OCI-LY7 (cell line): ENCODE measurements at regions not wholly inside any gene's neighbourhood (a gene's known extent, or its start where the extent isn't known, plus 50 kb on each side); places are given as distances from the start of the nearest gene placed in this dataset.

ENCODE experiments used
- BruUV-seq: library from RNA; stranded (reverse); fragments of 400-500 nt; replicated peaks from 2 replicates; lab custom pipeline; 2021; lab: Mats Ljungman, UMichigan
- CTCF ChIA-PET: fragments of 300-600 bp; sonication (Branson Sonifier 250); formaldehyde crosslinking; loops from one replicate; lab custom pipeline; 2022; ENCODE audit warnings: antibody characterized with exemption; ENCODE audit not compliant: unreplicated experiment; lab: Charles Lee
- POLR2A ChIA-PET: fragments of 300-600 bp; sonication (Branson Sonifier 250); formaldehyde crosslinking; loops from one replicate; lab custom pipeline; 2022; ENCODE audit warnings: antibody characterized with exemption; lab: Charles Lee
- DNase-seq: peaks from one replicate; pipeline ENCODE4 v3.0.0-alpha.2; 2015; ENCODE audit warnings: low spot score
- H2AFZ ChIP-seq: fragments of 200-600 bp; sonication (generic), shearing (Covaris generic); 2 replicates; pipeline ENCODE4 v1.6.1; 2014; ENCODE audit warnings: mild to moderate bottlenecking, antibody characterized with exemption, low read length, moderate library complexity
- H3K27ac ChIP-seq: fragments of 200-600 bp; sonication (generic); 2 replicates; pipeline ENCODE4 v1.5.1; 2014; ENCODE audit warnings: mixed run types, low read depth, mild to moderate bottlenecking, moderate library complexity, low read length, inconsistent platforms; ENCODE audit not compliant: poor library complexity, severe bottlenecking
- H3K36me3 ChIP-seq: fragments of 200-600 bp; sonication (generic); 2 replicates; pipeline ENCODE4 v1.6.1; 2014; ENCODE audit warnings: mild to moderate bottlenecking, antibody characterized with exemption, low read length, moderate library complexity, mixed read lengths; ENCODE audit not compliant: insufficient read depth
- H3K4me1 ChIP-seq: fragments of 200-600 bp; sonication (generic); 2 replicates; pipeline ENCODE4 v1.5.1; 2014; ENCODE audit warnings: mild to moderate bottlenecking, low read length; ENCODE audit not compliant: insufficient read depth, poor library complexity, severe bottlenecking
- H3K4me2 ChIP-seq: fragments of 200-600 bp; sonication (generic); 2 replicates; pipeline ENCODE4 v1.6.1; 2014; ENCODE audit warnings: mild to moderate bottlenecking, low read length
- H3K4me3 ChIP-seq: fragments of 200-600 bp; sonication (generic); 2 replicates; pipeline ENCODE4 v1.5.1; 2014; ENCODE audit warnings: mild to moderate bottlenecking, low read depth, low read length; ENCODE audit not compliant: poor library complexity, severe bottlenecking
- H3K79me2 ChIP-seq: fragments of 200-600 bp; sonication (generic); 2 replicates; pipeline ENCODE4 v1.6.1; 2016; ENCODE audit warnings: low read depth, mild to moderate bottlenecking, low read length, moderate library complexity, mixed read lengths; ENCODE audit not compliant: insufficient read depth
- H3K9me2 ChIP-seq: fragments of 200-600 bp; sonication (generic); 2 replicates; pipeline ENCODE4 v1.6.1; 2016; ENCODE audit warnings: mild to moderate bottlenecking, low read length, mixed read lengths; ENCODE audit not compliant: insufficient read depth
- H3K9me3 ChIP-seq: fragments of 200-600 bp; sonication (generic); 2 replicates; pipeline ENCODE4 v1.6.1; 2014; ENCODE audit warnings: mild to moderate bottlenecking, mixed run types, low read length, mixed read lengths
- H4K20me1 ChIP-seq: fragments of 200-600 bp; sonication (generic); 2 replicates; pipeline ENCODE4 v1.6.1; 2014; ENCODE audit warnings: mild to moderate bottlenecking, antibody characterized with exemption, low read length, moderate library complexity, mixed read lengths; ENCODE audit not compliant: insufficient read depth
- EZH2phosphoT487 ChIP-seq: fragments of 200-600 bp; sonication (generic); IDR thresholded peaks from 2 replicates; pipeline ENCODE4 v1.6.1; 2018; ENCODE audit warnings: low read depth, borderline replicate concordance, mild to moderate bottlenecking, mixed run types, antibody characterized with exemption, low read length, moderate library complexity, mixed read lengths
- intact Hi-C: fragments of 100-400 bp; cut with micrococcal nuclease; formaldehyde crosslinking; loops from one replicate; pipeline ENCODE4 v1.10.0; 2022; ENCODE audit not compliant: unreplicated experiment
- TF ChIP-seq, protein P1 (sequence below): fragments of 200-600 bp; sonication (generic); conservative IDR thresholded peaks from 2 replicates; pipeline ENCODE4 v1.5.1; 2014; ENCODE audit warnings: mild to moderate bottlenecking, antibody characterized with exemption, low read length, moderate library complexity, mixed read lengths

DNA sequence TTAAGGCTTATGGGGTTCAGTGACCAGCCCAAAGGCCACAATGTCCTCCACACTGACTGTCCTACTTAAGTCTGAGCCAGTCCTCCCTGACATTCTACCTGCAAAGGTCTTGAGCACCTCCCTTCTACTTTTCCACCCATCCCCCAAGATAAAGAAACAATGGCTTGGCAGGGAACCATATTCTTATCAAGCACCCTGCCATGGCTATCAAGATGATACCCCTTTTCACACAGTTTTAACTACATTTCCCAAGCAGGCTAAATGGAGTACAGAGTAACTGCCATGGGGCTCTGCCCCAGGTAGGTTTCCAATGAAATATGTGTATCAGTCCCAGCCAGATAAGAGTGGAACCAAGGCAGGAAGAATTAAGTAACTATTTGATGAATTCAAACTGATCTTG, 85.9 kb upstream of the MOCS1 start:
- H3K79me2 ChIP-seq, result no peaks in the 10 kb centered on the region
- H4K20me1 ChIP-seq, result no peaks in the 10 kb centered on the region
- no TSS peak for BruUV-seq
- no peak overlapping the region for H3K27ac ChIP-seq
- POLR2A ChIA-PET, result no interaction called here
- H3K9me2 ChIP-seq, result no peaks in the 10 kb centered on the region
- DNase-seq, result no peak
- H3K36me3 ChIP-seq, result no peaks in the 10 kb centered on the region
- intact Hi-C loops, result no loop called here
- no peak overlapping the region for H3K4me2 ChIP-seq
- no peaks in the 10 kb centered on the region for H3K9me3 ChIP-seq
- no peak for TF ChIP-seq EZH2phosphoT487
- TF ChIP-seq, protein P1, sequence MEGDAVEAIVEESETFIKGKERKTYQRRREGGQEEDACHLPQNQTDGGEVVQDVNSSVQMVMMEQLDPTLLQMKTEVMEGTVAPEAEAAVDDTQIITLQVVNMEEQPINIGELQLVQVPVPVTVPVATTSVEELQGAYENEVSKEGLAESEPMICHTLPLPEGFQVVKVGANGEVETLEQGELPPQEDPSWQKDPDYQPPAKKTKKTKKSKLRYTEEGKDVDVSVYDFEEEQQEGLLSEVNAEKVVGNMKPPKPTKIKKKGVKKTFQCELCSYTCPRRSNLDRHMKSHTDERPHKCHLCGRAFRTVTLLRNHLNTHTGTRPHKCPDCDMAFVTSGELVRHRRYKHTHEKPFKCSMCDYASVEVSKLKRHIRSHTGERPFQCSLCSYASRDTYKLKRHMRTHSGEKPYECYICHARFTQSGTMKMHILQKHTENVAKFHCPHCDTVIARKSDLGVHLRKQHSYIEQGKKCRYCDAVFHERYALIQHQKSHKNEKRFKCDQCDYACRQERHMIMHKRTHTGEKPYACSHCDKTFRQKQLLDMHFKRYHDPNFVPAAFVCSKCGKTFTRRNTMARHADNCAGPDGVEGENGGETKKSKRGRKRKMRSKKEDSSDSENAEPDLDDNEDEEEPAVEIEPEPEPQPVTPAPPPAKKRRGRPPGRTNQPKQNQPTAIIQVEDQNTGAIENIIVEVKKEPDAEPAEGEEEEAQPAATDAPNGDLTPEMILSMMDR, result no peak
- no peak overlapping the region for H2AFZ ChIP-seq
- H3K4me1 ChIP-seq, result no peaks in the 10 kb centered on the region
- CTCF ChIA-PET, result no interaction called here
- no peak overlapping the region for H3K4me3 ChIP-seq

DNA sequence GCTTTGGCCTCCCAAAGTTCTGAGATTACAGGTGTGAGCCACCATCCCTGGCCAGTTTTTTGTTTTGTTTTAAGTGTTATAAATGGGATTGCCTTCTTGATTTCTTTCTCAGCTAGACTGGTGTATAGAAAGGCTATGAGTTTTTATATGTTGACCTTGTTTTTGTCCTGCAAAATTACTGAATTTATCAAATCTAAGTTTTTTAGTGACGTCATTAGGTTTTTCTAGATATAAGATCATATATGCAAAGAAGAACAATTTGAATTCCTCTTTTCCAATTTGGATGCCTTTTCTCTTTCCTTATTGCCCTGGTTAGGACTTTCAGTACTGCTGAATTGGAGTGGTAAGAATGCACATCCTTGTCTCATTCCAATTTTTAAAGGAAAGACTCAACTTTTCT, 81.3 kb upstream of the MOCS1 start:
- Histone ChIP-seq H4K20me1 (no peaks in the 10 kb centered on the region), H3K27ac (no peak overlapping the region), H2AFZ (no peak overlapping the region), H3K4me2 (no peak overlapping the region), H3K4me1 (no peaks in the 10 kb centered on the region), H3K9me2 (no peaks in the 10 kb centered on the region), H3K79me2 (no peaks in the 10 kb centered on the region), H3K9me3 (no peaks in the 10 kb centered on the region), H3K36me3 (no peaks in the 10 kb centered on the region), H3K4me3 (no peak overlapping the region)
- no TSS peak for BruUV-seq
- TF ChIP-seq, protein P1, result no peak
- TF ChIP-seq EZH2phosphoT487, result no peak
- POLR2A ChIA-PET, result no interaction called here
- no peak for DNase-seq
- intact Hi-C loops, result no loop called here
- CTCF ChIA-PET, result no interaction called here

DNA sequence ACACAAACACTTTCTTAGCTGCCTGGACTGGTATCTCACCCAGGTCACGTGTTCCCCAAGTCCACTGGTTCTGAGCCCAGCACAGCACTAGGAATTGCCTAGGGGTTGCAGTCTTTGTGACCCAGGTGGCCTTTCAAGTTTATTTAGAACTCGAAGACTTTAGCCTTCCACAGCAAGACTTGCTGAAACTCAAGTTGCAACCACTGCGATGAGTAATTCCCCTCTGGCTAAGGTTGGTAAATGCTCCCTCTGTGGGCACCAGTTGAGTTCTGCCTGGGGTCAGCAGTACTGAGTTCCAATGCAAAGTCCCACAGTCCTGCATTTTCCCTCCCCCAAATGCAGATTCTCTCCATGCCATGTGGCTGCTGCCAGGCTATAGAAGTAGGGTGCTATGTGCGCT, 77.6 kb upstream of the MOCS1 start:
- no peaks in the 10 kb centered on the region for H4K20me1 ChIP-seq
- no TSS peak for BruUV-seq
- no peaks in the 10 kb centered on the region for H3K79me2 ChIP-seq
- no peak for DNase-seq
- H3K9me2 ChIP-seq, result no peaks in the 10 kb centered on the region
- no peaks in the 10 kb centered on the region for H3K4me1 ChIP-seq
- H3K4me3 ChIP-seq, result no peak overlapping the region
- H3K27ac ChIP-seq, result no peak overlapping the region
- intact Hi-C loops, result no loop called here
- CTCF ChIA-PET, result no interaction called here
- no peaks in the 10 kb centered on the region for H3K36me3 ChIP-seq
- no peak for TF ChIP-seq EZH2phosphoT487
- H3K9me3 ChIP-seq, result no peaks in the 10 kb centered on the region
- POLR2A ChIA-PET, result no interaction called here
- no peak overlapping the region for H2AFZ ChIP-seq
- H3K4me2 ChIP-seq, result no peak overlapping the region
